GM12892 (cell line): ENCODE measurements at regions not wholly inside any gene's neighbourhood (a gene's known extent, or its start where the extent isn't known, plus 50 kb on each side); places are given as distances from the start of the nearest gene placed in this dataset.

Source experiments
- POLR2A ChIP-seq: IDR thresholded peaks from 2 replicates; pipeline ENCODE4 v1.6.1; 2011; ENCODE audit warnings: low read depth, low read length, control low read depth
- POLR2AphosphoS5 ChIP-seq: IDR thresholded peaks from 2 replicates; pipeline ENCODE4 v1.6.1; 2011; ENCODE audit warnings: low read depth, low read length, control low read depth
- TAF1 ChIP-seq: IDR thresholded peaks from 2 replicates; pipeline ENCODE4 v1.6.1; 2011; ENCODE audit warnings: low read depth, mild to moderate bottlenecking, control low read depth, low read length, borderline replicate concordance

- no peak for TF ChIP-seq POLR2AphosphoS5
- no peak for TF ChIP-seq POLR2A
- no peak for TF ChIP-seq TAF1
Measured at GRCh38 chr2:204069804-204070203, 133.2 kb downstream of the ICOS start.
